GM23248 (cell line): ENCODE measurements at regions not wholly inside any gene's neighbourhood (a gene's known extent, or its start where the extent isn't known, plus 50 kb on each side); places are given as distances from the start of the nearest gene placed in this dataset.

ENCODE experiments used
- DNase-seq: peaks from one replicate; pipeline ENCODE4 v3.0.0-alpha.2; 2015
- H2AFZ ChIP-seq: fragments of 200-600 bp; sonication (generic); 2 replicates; pipeline ENCODE4 v1.6.1; 2016; ENCODE audit warnings: antibody characterized with exemption
- H3F3A ChIP-seq: fragments of 200-600 bp; sonication (generic); 2 replicates; pipeline ENCODE4 v1.6.1; 2016; ENCODE audit warnings: mild to moderate bottlenecking, antibody characterized with exemption, mixed run types; ENCODE audit not compliant: insufficient read depth
- H3K27ac ChIP-seq: fragments of 200-600 bp; sonication (generic); 2 replicates; pipeline ENCODE4 v1.5.1; 2016; ENCODE audit warnings: mild to moderate bottlenecking
- H3K27me3 ChIP-seq: fragments of 200-600 bp; sonication (generic); replicated peaks from 2 replicates; pipeline ENCODE4 v1.6.1; 2016; ENCODE audit warnings: mild to moderate bottlenecking; ENCODE audit not compliant: insufficient read depth
- H3K36me3 ChIP-seq: fragments of 200-600 bp; sonication (generic); 2 replicates; pipeline ENCODE4 v1.6.1; 2016; ENCODE audit warnings: low read depth, mild to moderate bottlenecking
- H3K4me1 ChIP-seq: fragments of 200-600 bp; sonication (generic); 2 replicates; pipeline ENCODE4 v1.6.1; 2016; ENCODE audit warnings: mild to moderate bottlenecking; ENCODE audit not compliant: insufficient read depth
- H3K4me2 ChIP-seq: fragments of 200-600 bp; sonication (generic); one replicate; pipeline ENCODE4 v1.6.1; 2016; ENCODE audit warnings: mild to moderate bottlenecking; ENCODE audit not compliant: unreplicated experiment
- H3K4me3 ChIP-seq: fragments of 200-600 bp; sonication (generic); 2 replicates; pipeline ENCODE4 v1.5.1; 2016; ENCODE audit warnings: mild to moderate bottlenecking
- H3K79me2 ChIP-seq: fragments of 200-600 bp; sonication (generic); 2 replicates; pipeline ENCODE4 v1.6.1; 2016; ENCODE audit warnings: mild to moderate bottlenecking; ENCODE audit not compliant: insufficient read depth
- H3K9ac ChIP-seq: fragments of 200-600 bp; sonication (generic); 2 replicates; pipeline ENCODE4 v1.6.1; 2016; ENCODE audit warnings: mild to moderate bottlenecking
- H3K9me2 ChIP-seq: fragments of 200-600 bp; sonication (generic); 2 replicates; pipeline ENCODE4 v1.6.1; 2016; ENCODE audit warnings: mixed run types, mild to moderate bottlenecking, moderate library complexity; ENCODE audit not compliant: insufficient read depth
- H3K9me3 ChIP-seq: fragments of 200-600 bp; sonication (generic); one replicate; pipeline ENCODE4 v1.6.1; 2017; ENCODE audit warnings: low read depth
- H4K20me1 ChIP-seq: fragments of 200-600 bp; sonication (generic); 2 replicates; pipeline ENCODE4 v1.6.0; 2016; ENCODE audit not compliant: insufficient read depth
- EZH2 ChIP-seq: fragments of 200-600 bp; sonication (generic); IDR thresholded peaks from 2 replicates; pipeline ENCODE4 v1.6.1; 2018; ENCODE audit warnings: antibody characterized with exemption, mild to moderate bottlenecking; ENCODE audit not compliant: insufficient read depth, poor library complexity, severe bottlenecking
- EZH2phosphoT487 ChIP-seq: fragments of 200-600 bp; sonication (generic); IDR thresholded peaks from 2 replicates; pipeline ENCODE4 v1.6.1; 2018; ENCODE audit warnings: antibody characterized with exemption, moderate library complexity, mild to moderate bottlenecking, low read depth; ENCODE audit not compliant: insufficient read depth
- WGBS, 2 experiments: methylation state at CpG; one replicate each; pipeline ENCODE4 v1.1.6; 2015 to 2017; ENCODE audit warnings: low lambda C conversion rate in 2 of 2, low coverage in 1 of 2; ENCODE audit errors: missing lambda C conversion rate in 2 of 2; 5-methylcytosine and 5-hydroxymethylcytosine counted together
- in situ Hi-C: fragments of 300-500 bp; cut with MboI; formaldehyde crosslinking; loops from 2 replicates; pipeline ENCODE4 v1.15.0; 2020

DNA sequence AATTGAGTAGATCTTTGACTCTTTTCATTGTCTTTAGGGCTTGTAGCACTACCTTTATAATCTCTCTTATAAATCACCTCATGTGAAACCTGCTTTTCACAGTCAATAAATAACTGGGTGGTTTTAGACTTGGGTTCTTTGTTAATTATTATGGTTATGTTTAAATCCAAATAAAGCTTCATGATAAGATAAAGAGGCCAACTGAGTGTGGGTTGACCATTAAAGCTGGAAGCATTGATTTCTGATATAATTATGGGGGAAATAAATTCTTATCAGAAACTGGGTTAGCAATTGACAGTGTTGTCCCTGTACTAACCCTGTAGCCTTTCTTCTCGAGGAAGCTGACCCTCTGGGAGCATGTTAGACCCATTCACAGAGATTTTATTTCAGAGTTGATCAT, 384.7 kb upstream of the LCORL start:
- H3K9me3 ChIP-seq, result no peaks in the 10 kb centered on the region
- no peaks in the 10 kb centered on the region for H3K27me3 ChIP-seq
- TF ChIP-seq EZH2, result no peak
- TF ChIP-seq EZH2phosphoT487, result no peak
- H3K79me2 ChIP-seq, result no peaks in the 10 kb centered on the region
- no peak overlapping the region for H3K4me2 ChIP-seq
- no peak overlapping the region for H2AFZ ChIP-seq
- no peaks in the 10 kb centered on the region for H3F3A ChIP-seq
- H3K4me1 ChIP-seq, result no peaks in the 10 kb centered on the region
- no peaks in the 10 kb centered on the region for H4K20me1 ChIP-seq
- no peak for DNase-seq
- in situ Hi-C loops, result no loop called here
- WGBS, 2 experiments, result 0 to 5% methylated on average over 1 of the region's 1 CpG
- H3K9ac ChIP-seq, result no peak overlapping the region
- H3K9me2 ChIP-seq, result no peaks in the 10 kb centered on the region
- no peak overlapping the region for H3K27ac ChIP-seq
- no peak overlapping the region for H3K4me3 ChIP-seq
- H3K36me3 ChIP-seq, result no peaks in the 10 kb centered on the region

DNA sequence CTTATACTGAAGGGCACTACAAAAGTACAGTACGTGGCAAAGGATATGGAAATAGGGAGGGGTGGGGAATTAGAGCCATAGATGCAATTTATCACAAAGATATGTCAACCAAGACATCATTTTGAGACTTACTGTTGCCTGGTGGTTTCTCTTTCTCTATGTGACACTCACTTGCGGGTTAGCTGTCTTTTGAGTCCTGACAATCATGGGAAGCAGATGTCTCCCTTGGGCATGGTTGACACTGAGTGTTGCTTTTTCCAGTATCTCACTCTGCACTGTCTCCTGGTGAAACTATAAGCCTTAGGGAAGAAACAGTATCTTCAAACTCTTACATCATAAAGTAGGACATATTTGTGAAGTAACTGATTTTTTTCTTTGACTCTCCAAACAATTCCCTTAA, 383.5 kb upstream of the LCORL start:
- no peaks in the 10 kb centered on the region for H3K9me2 ChIP-seq
- no peaks in the 10 kb centered on the region for H4K20me1 ChIP-seq
- no peaks in the 10 kb centered on the region for H3F3A ChIP-seq
- no peak overlapping the region for H3K27ac ChIP-seq
- DNase-seq, result no peak
- H3K4me2 ChIP-seq, result no peak overlapping the region
- H3K9me3 ChIP-seq, result no peaks in the 10 kb centered on the region
- 2 to 6% methylated on average over 2 of the region's 2 CpGs for WGBS, 2 experiments
- H3K79me2 ChIP-seq, result no peaks in the 10 kb centered on the region
- in situ Hi-C loops, result no loop called here
- H2AFZ ChIP-seq, result no peak overlapping the region
- H3K4me1 ChIP-seq, result no peaks in the 10 kb centered on the region
- no peaks in the 10 kb centered on the region for H3K36me3 ChIP-seq
- TF ChIP-seq EZH2phosphoT487 (no peak), EZH2 (no peak)
- no peak overlapping the region for H3K4me3 ChIP-seq
- no peak overlapping the region for H3K9ac ChIP-seq
- H3K27me3 ChIP-seq, result no peaks in the 10 kb centered on the region

DNA sequence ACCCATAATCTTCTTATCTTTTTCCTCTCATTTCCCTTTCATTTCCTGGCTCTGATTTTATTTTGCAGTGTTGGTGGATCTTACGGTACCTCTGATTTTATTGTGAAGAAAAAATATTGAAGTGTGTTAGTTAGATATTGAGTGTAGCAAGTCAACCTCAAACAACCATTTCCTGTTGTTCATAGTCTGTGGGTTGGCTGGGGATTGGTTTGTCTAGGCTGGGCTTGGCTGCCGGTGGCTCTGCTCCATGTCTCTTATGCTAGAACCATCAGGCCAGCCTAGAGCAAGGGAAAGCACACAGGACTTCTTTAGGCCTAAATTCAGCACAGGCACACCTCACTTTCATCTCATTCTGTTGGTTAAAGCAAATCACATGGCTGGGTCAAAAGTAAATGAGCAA, 383.1 kb upstream of the LCORL start:
- Histone ChIP-seq H3K79me2 (no peaks in the 10 kb centered on the region), H3K27me3 (no peaks in the 10 kb centered on the region), H3K36me3 (no peaks in the 10 kb centered on the region), H3K4me2 (no peak overlapping the region), H3K27ac (no peak overlapping the region), H3F3A (no peaks in the 10 kb centered on the region), H3K9me2 (no peaks in the 10 kb centered on the region), H3K4me1 (no peaks in the 10 kb centered on the region), H4K20me1 (no peaks in the 10 kb centered on the region), H3K9me3 (no peaks in the 10 kb centered on the region), H3K4me3 (no peak overlapping the region), H3K9ac (no peak overlapping the region), H2AFZ (no peak overlapping the region)
- TF ChIP-seq EZH2 (no peak), EZH2phosphoT487 (no peak)
- in situ Hi-C loops, result no loop called here
- 13 to 21% methylated on average over 2 of the region's 2 CpGs for WGBS, 2 experiments
- DNase-seq, result no peak

DNA sequence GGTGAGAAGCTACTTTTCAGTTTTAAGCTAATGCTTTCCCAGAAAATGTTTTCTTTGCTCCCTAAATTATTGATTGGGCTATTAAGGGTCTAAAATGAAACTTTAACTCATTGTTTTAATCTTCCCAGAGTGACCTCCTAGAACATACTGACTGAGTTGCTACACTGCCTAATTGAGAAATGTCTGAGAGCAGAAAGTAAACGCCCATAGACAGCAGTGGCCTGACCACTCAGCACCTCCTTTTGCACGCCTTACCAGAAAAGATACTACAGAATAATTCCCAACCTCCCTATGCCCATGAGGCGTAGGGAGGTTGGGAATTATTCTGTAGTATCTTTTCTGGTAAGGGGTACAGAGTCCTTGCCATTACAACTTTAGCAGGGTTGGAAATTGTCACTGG, 381.8 kb upstream of the LCORL start:
- Histone ChIP-seq H4K20me1 (no peaks in the 10 kb centered on the region), H3K27ac (no peak overlapping the region), H3K9ac (no peak overlapping the region), H3K36me3 (no peaks in the 10 kb centered on the region), H3K9me3 (no peaks in the 10 kb centered on the region), H3K4me2 (no peak overlapping the region), H3K79me2 (no peaks in the 10 kb centered on the region), H3F3A (no peaks in the 10 kb centered on the region), H3K4me3 (no peak overlapping the region), H3K9me2 (no peaks in the 10 kb centered on the region), H3K4me1 (no peaks in the 10 kb centered on the region), H2AFZ (no peak overlapping the region), H3K27me3 (no peaks in the 10 kb centered on the region)
- in situ Hi-C loops, result no loop called here
- WGBS, 2 experiments, result 8 to 16% methylated on average over 3 of the region's 3 CpGs
- no peak for DNase-seq
- TF ChIP-seq EZH2 (no peak), EZH2phosphoT487 (no peak)

DNA sequence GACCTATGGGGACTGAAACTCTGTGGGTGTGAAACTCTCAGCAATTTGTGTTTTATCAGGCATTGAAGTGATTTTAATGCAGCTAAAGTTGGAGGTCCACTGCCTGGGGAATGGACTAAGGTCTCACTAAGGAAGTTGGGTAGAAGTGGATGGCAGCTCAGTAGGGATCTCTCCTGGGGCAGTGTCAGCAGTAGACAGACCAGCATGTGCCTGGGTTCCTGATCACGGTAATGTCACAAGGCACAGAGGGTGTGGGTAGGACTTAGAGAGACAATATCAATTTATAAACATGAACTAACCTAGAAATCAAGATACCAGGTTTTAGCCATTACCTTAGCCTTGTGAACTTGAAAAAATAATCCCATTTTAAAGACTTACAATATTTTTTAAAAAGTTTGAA, 380.3 kb upstream of the LCORL start:
- Histone ChIP-seq H4K20me1 (no peaks in the 10 kb centered on the region), H3K27ac (no peak overlapping the region), H3K36me3 (no peaks in the 10 kb centered on the region), H3K9ac (no peak overlapping the region), H3K79me2 (no peaks in the 10 kb centered on the region), H3K9me2 (no peaks in the 10 kb centered on the region), H2AFZ (no peak overlapping the region), H3K4me3 (no peak overlapping the region), H3K4me2 (no peak overlapping the region), H3K27me3 (no peaks in the 10 kb centered on the region), H3K4me1 (no peaks in the 10 kb centered on the region), H3K9me3 (no peaks in the 10 kb centered on the region), H3F3A (no peaks in the 10 kb centered on the region)
- WGBS, 2 experiments, result 7 to 11% methylated on average over 1 of the region's 1 CpG
- DNase-seq, result no peak
- in situ Hi-C loops, result no loop called here
- no peak for TF ChIP-seq EZH2
- TF ChIP-seq EZH2phosphoT487, result no peak
